ENCODE measurements at regions not wholly inside any gene's neighbourhood (a gene's known extent, or its start where the extent isn't known, plus 50 kb on each side); places are given as distances from the start of the nearest gene placed in this dataset.

DNA sequence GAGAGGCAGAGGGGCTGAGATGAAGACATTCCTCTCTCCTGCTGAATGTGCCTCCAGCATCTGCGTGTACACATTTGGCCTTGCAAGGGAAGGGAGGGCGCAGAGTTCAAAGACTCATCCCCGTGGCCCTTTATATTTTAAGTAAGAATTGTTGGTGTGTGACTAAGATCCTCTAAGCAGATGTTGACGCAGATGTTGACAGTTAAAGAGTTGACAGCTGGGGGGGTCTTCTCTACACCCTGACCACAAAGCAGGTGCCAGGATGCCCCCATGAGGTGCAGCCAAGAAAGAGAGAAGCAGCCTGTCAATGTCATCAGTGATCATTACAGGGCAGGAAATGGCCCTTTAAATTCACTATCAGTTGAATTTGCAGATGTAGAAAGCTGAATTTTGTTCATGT is 262.9 kb downstream of the IRX1 start:
- Histone ChIP-seq H3K4me1 (ENCODE audit: control insufficient read depth, insufficient read depth, low read length) (no peaks in the 10 kb centered on the region), H3K36me3 (ENCODE audit: control insufficient read depth in 2 of 2, insufficient read depth in 1 of 2, low read length in 2 of 2) (no peaks in the 10 kb centered on the region), H3K27ac (ENCODE audit: extremely low read depth, low read depth, low read length) (no peak overlapping the region), H3K4me3 (ENCODE audit: low read depth, low read length) (no peak overlapping the region), H3K9me3 (ENCODE audit: control insufficient read depth, insufficient read depth, low read depth, low read length) (no peaks in the 10 kb centered on the region)
- TF ChIP-seq SP2 (tag by site-specific recombination; IDR thresholded peaks at IDR 0.05) (no peak), ZNF202 (tag by site-specific recombination; IDR thresholded peaks at IDR 0.05; ENCODE audit: borderline replicate concordance) (no peak), GFI1B (tag by site-specific recombination; IDR thresholded peaks at IDR 0.05) (no peak), ZNF548 (tag by site-specific recombination; IDR thresholded peaks at IDR 0.05) (no peak), ZNF473 (tag by site-specific recombination; IDR thresholded peaks at IDR 0.05) (no peak), ZNF623 (tag by site-specific recombination; IDR thresholded peaks at IDR 0.05) (no peak), ZNF404 (tag by site-specific recombination; IDR thresholded peaks at IDR 0.05) (no peak), ZNF311 (tag by site-specific recombination; IDR thresholded peaks at IDR 0.05; ENCODE audit: borderline replicate concordance) (no peak), ZNF529 (tag by site-specific recombination; IDR thresholded peaks at IDR 0.05; ENCODE audit: insufficient replicate concordance) (no peak), ZNF664 (tag by site-specific recombination; IDR thresholded peaks at IDR 0.05) (no peak)
- TF ChIP-seq, protein P1, sequence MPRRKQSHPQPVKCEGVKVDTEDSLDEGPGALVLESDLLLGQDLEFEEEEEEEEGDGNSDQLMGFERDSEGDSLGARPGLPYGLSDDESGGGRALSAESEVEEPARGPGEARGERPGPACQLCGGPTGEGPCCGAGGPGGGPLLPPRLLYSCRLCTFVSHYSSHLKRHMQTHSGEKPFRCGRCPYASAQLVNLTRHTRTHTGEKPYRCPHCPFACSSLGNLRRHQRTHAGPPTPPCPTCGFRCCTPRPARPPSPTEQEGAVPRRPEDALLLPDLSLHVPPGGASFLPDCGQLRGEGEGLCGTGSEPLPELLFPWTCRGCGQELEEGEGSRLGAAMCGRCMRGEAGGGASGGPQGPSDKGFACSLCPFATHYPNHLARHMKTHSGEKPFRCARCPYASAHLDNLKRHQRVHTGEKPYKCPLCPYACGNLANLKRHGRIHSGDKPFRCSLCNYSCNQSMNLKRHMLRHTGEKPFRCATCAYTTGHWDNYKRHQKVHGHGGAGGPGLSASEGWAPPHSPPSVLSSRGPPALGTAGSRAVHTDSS (tag by site-specific recombination; IDR thresholded peaks at IDR 0.05), result no peak
- TF ChIP-seq, protein P2, sequence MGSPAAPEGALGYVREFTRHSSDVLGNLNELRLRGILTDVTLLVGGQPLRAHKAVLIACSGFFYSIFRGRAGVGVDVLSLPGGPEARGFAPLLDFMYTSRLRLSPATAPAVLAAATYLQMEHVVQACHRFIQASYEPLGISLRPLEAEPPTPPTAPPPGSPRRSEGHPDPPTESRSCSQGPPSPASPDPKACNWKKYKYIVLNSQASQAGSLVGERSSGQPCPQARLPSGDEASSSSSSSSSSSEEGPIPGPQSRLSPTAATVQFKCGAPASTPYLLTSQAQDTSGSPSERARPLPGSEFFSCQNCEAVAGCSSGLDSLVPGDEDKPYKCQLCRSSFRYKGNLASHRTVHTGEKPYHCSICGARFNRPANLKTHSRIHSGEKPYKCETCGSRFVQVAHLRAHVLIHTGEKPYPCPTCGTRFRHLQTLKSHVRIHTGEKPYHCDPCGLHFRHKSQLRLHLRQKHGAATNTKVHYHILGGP (tag by site-specific recombination; IDR thresholded peaks at IDR 0.05), result no peak
- TF ChIP-seq, protein P3, sequence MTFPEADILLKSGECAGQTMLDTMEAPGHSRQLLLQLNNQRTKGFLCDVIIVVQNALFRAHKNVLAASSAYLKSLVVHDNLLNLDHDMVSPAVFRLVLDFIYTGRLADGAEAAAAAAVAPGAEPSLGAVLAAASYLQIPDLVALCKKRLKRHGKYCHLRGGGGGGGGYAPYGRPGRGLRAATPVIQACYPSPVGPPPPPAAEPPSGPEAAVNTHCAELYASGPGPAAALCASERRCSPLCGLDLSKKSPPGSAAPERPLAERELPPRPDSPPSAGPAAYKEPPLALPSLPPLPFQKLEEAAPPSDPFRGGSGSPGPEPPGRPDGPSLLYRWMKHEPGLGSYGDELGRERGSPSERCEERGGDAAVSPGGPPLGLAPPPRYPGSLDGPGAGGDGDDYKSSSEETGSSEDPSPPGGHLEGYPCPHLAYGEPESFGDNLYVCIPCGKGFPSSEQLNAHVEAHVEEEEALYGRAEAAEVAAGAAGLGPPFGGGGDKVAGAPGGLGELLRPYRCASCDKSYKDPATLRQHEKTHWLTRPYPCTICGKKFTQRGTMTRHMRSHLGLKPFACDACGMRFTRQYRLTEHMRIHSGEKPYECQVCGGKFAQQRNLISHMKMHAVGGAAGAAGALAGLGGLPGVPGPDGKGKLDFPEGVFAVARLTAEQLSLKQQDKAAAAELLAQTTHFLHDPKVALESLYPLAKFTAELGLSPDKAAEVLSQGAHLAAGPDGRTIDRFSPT (tag by site-specific recombination; IDR thresholded peaks at IDR 0.05), result no peak
- POLR2A ChIA-PET, result no interaction called here
- CTCF ChIA-PET, result no interaction called here

DNA sequence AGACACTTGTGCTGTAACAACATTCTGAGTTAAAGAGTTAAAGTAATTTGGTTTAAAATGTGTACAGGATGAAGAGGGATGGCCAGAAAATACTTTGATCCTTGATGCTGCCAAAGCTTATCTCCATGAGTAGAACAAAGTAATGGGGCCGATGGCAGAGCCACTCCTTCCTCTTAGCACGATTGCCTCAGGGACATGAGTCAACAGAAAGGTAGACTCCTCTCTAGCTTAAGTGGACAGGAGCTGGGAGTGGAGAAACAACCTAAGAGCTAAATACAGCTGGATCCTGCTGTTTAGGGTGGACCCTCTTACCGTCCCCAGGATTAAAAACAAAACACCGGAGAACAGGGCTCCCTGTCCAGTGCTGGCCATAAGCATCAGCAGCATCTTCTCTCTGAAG is 267.3 kb downstream of the IRX1 start:
- Histone ChIP-seq H3K4me1 (ENCODE audit: control insufficient read depth, insufficient read depth, low read length) (no peaks in the 10 kb centered on the region), H3K9me3 (ENCODE audit: control insufficient read depth, insufficient read depth, low read depth, low read length) (no peaks in the 10 kb centered on the region), H3K36me3 (ENCODE audit: control insufficient read depth in 2 of 2, insufficient read depth in 1 of 2, low read length in 2 of 2) (no peaks in the 10 kb centered on the region), H3K4me3 (ENCODE audit: low read depth, low read length) (no peak overlapping the region), H3K27ac (ENCODE audit: extremely low read depth, low read depth, low read length) (no peak overlapping the region)
- ChIA-PET POLR2A (no interaction called here), CTCF (no interaction called here)
- TF ChIP-seq FEZF1 (tag by site-specific recombination; IDR thresholded peaks at IDR 0.05), result no peak
- TF ChIP-seq ZNF843 (tag by site-specific recombination; IDR thresholded peaks at IDR 0.05), result no peak
- no peak for TF ChIP-seq KLF7 (tag by site-specific recombination; IDR thresholded peaks at IDR 0.05; ENCODE audit: borderline replicate concordance)
- TF ChIP-seq ZNF571 (tag by site-specific recombination; IDR thresholded peaks at IDR 0.05), result no peak
- TF ChIP-seq, protein P4, sequence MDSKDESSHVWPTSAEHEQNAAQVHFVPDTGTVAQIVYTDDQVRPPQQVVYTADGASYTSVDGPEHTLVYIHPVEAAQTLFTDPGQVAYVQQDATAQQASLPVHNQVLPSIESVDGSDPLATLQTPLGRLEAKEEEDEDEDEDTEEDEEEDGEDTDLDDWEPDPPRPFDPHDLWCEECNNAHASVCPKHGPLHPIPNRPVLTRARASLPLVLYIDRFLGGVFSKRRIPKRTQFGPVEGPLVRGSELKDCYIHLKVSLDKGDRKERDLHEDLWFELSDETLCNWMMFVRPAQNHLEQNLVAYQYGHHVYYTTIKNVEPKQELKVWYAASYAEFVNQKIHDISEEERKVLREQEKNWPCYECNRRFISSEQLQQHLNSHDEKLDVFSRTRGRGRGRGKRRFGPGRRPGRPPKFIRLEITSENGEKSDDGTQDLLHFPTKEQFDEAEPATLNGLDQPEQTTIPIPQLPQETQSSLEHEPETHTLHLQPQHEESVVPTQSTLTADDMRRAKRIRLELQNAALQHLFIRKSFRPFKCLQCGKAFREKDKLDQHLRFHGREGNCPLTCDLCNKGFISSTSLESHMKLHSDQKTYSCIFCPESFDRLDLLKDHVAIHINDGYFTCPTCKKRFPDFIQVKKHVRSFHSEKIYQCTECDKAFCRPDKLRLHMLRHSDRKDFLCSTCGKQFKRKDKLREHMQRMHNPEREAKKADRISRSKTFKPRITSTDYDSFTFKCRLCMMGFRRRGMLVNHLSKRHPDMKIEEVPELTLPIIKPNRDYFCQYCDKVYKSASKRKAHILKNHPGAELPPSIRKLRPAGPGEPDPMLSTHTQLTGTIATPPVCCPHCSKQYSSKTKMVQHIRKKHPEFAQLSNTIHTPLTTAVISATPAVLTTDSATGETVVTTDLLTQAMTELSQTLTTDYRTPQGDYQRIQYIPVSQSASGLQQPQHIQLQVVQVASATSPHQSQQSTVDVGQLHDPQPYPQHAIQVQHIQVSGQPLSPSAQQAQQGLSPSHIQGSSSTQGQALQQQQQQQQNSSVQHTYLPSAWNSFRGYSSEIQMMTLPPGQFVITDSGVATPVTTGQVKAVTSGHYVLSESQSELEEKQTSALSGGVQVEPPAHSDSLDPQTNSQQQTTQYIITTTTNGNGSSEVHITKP (tag by site-specific recombination; IDR thresholded peaks at IDR 0.05), result no peak
